Right lobe of liver (tissue), 6 donors: ENCODE measurements at regions not wholly inside any gene's neighbourhood (a gene's known extent, or its start where the extent isn't known, plus 50 kb on each side); places are given as distances from the start of the nearest gene placed in this dataset.
A peak's percentile ranks its signal among the peaks of the same experiment; 100 is the strongest.

Experiments used
- ATAC-seq, 4 donors: fragments of 200-7000 bp; cut with Tn5 transposase; one replicate each; pipeline ENCODE4 v1.9.1; 2020; ENCODE audit warnings: mild to moderate bottlenecking in 4 of 4, moderate library complexity in 4 of 4
- DNase-seq, 3 donors: peaks; one replicate each; pipeline ENCODE4 v3.0.0-alpha.2; 2020
- H3K27ac ChIP-seq, 3 donors: fragments of 200-600 bp; one replicate each; pipeline ENCODE4 v1.8.0; 2022
- H3K27me3 ChIP-seq, 2 donors: fragments of 200-600 bp; one replicate each; pipeline ENCODE4 v1.8.0; 2022
- H3K36me3 ChIP-seq, 4 donors: fragments of 200-600 bp; sonication (generic) in 1 of 4; one replicate each; pipeline versions ENCODE4 v1.5.1 to v1.8.0; 2017 to 2022; ENCODE audit warnings: control low read depth in 1 of 4
- H3K4me1 ChIP-seq, 4 donors: fragments of 200-600 bp; sonication (generic) in 1 of 4; one replicate each; pipeline versions ENCODE4 v1.5.1 to v1.8.0; 2017 to 2022; ENCODE audit warnings: control low read depth in 1 of 4
- H3K4me3 ChIP-seq, 3 donors: fragments of 200-600 bp; one replicate each; pipeline ENCODE4 v1.8.0; 2022
- H3K9me3 ChIP-seq, 4 donors: fragments of 200-600 bp; sonication (generic) in 1 of 4; one replicate each; pipeline versions ENCODE4 v1.5.1 to v1.8.0; 2017 to 2022; ENCODE audit warnings: control low read depth in 1 of 4
- POLR2A ChIP-seq: fragments of 450-650 bp; IDR thresholded peaks from one replicate; pipeline ENCODE4 v1.6.1; 2017; ENCODE audit warnings: antibody characterized with exemption, mild to moderate bottlenecking
- WGBS: methylation state at CpG from one replicate; pipeline ENCODE4 v1.1.6; 2018; ENCODE audit warnings: low coverage, low lambda C conversion rate; ENCODE audit not compliant: insufficient coverage; ENCODE audit errors: missing lambda C conversion rate; 5-methylcytosine and 5-hydroxymethylcytosine counted together
- intact Hi-C, 2 donors: fragments of 100-400 bp; cut with DNase I; formaldehyde crosslinking; loops; one replicate each; pipeline versions ENCODE4 v1.11.2 to v1.14.1; 2022
- TF ChIP-seq, protein P1 (sequence below), 4 donors: fragments of 200-600 bp in 3 of 4; fragments of 450-650 bp in 1 of 4; IDR thresholded peaks; one replicate each; pipeline versions ENCODE4 v1.5.1 to v1.8.0; 2016 to 2022; ENCODE audit warnings: antibody characterized with exemption in 4 of 4, mild to moderate bottlenecking in 2 of 4
- donor health status: DM: no; HTN: yes; CAD: no.
- donor health status: DM: no; HTN: no; CAD: no.
- donor health status: DM: no; HTN: no; CAD: no.
- donor health status: DM: no; HTN: yes; CAD: no.
- donor health status: DM: no; HTN: yes; CAD: no.

DNA sequence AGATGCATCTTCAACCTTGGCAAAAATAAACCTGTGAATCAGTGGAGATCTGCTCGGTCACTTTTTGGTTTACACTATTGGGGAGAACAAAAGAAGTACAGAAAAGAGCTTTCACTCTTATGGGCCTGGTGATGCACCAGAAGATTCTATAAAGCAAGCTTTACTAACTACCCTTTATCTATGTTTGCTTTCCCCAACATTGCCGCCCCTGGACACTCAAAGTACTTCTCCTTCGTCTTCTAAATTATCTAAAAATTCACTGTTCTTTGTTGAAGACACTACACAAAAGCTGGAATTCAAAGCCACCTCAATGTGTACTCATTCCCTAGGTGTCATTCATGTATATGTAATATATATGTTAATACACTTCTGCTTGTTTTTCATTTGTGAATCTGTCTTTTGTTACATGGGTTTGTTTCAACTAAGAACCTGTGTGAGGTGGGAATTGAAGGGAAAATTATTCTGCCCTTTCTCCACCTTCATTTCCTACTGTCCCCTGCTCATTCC is 97.9 kb upstream of the BTN3A2 start:
- no peak overlapping the region for H3K27ac ChIP-seq
- H3K4me1 ChIP-seq: no peaks in the 10 kb centered on the region
- no peaks in the 10 kb centered on the region for H3K9me3 ChIP-seq
- intact Hi-C loops: no loop called here
- no peaks in the 10 kb centered on the region for H3K36me3 ChIP-seq
- H3K27me3 ChIP-seq: peaks cover 0 to 19% of the 10 kb centered on the region in 2 donors
- ATAC-seq (no peak), DNase-seq (no peak)
- TF ChIP-seq, protein P1, sequence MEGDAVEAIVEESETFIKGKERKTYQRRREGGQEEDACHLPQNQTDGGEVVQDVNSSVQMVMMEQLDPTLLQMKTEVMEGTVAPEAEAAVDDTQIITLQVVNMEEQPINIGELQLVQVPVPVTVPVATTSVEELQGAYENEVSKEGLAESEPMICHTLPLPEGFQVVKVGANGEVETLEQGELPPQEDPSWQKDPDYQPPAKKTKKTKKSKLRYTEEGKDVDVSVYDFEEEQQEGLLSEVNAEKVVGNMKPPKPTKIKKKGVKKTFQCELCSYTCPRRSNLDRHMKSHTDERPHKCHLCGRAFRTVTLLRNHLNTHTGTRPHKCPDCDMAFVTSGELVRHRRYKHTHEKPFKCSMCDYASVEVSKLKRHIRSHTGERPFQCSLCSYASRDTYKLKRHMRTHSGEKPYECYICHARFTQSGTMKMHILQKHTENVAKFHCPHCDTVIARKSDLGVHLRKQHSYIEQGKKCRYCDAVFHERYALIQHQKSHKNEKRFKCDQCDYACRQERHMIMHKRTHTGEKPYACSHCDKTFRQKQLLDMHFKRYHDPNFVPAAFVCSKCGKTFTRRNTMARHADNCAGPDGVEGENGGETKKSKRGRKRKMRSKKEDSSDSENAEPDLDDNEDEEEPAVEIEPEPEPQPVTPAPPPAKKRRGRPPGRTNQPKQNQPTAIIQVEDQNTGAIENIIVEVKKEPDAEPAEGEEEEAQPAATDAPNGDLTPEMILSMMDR (IDR thresholded peaks at IDR 0.05): no peak
- TF ChIP-seq POLR2A: no peak
- H3K4me3 ChIP-seq: no peak overlapping the region
- 79% methylated on average over 3 of the region's 3 CpGs for WGBS

DNA sequence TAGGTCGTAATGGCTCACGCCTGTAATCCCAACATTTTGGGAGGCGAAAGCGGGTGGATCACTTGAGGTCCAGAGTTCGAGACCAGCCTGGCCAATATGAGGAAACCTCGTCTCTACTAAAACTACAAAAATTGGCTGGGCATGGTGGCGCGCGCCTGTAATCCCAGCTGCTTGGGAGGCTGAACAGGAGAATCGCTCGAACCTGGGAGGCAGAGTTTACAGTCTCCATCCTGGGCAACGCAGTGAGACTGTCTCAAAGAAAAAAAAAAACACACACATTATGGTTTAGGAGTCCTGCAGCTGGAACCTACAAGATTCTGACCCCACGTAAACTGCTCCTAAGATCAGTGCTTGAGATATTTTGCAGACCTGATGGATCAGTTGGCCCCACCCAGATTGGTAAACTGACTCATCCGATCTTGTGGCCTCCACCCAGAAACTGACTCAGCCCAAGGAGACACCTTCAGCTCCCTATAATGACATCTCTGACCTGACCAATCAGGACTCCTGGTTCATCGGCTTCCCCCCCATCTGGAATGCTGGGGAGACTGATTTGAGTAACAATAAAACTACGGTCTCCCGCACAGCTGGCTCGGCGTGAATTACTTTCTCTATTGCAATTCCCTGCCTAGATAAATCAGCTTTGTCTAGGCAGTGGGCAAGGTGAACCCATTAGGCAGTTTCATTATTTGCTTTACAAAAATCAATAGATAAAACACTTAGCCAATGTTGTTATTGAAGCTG is 96.2 kb upstream of the BTN3A2 start:
- H3K36me3 ChIP-seq: no peaks in the 10 kb centered on the region
- TF ChIP-seq, protein P1 (IDR thresholded peaks at IDR 0.05): no peak
- no peak for TF ChIP-seq POLR2A
- H3K27ac ChIP-seq: no peak overlapping the region
- ATAC-seq (peak in 2 of 4 donors; percentile 17 to 33), DNase-seq (no peak)
- intact Hi-C loops: no loop called here
- no peaks in the 10 kb centered on the region for H3K9me3 ChIP-seq
- 74% methylated on average over 19 of the region's 19 CpGs for WGBS
- no peaks in the 10 kb centered on the region for H3K4me1 ChIP-seq
- no peak overlapping the region for H3K4me3 ChIP-seq
- peaks cover 0 to 33% of the 10 kb centered on the region in 2 donors for H3K27me3 ChIP-seq

DNA sequence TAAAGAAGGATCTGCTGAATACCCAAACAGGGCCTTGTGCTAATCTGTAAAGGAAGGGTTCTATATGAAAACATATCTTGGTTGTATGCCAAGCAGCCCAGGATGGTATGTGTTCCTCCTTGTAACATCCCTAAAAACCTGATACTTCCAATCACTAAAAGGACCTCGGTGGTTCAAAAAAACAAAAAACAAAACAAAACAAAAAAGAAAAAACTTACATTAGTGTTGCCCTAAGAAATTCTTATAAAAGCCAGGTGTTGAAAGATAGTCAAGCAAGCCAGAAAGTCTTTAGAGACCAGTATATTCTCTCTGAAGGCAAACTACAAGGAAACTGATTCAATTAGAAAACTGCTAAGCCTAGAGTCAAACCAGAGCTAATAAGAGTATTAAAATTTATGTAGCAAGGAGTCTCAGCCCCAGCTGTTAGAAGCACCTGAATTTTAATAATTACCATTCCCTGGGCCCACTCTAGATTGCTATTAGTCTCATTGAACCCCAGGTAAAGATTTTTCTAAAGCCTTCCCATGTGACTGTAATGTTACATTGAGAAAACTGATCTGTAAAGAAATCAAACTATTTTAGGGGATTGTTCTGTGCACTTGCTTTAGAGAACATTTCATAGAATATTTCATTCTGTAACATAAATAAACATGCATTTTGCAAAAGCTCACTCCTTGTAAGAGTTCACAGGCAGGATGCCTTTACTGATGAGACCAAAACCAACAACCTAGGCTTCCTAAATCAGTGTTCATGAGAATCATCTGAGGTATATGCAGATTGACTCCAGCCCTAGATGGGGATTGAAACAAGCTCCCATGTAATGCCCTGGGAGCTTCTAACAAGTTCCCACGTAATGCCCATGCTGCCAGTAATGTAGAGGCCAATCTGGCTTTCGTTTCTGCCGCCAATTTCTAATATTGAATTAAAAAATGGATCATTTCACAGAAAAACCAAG is 95.2 kb upstream of the BTN3A2 start:
- intact Hi-C loops: no loop called here

DNA sequence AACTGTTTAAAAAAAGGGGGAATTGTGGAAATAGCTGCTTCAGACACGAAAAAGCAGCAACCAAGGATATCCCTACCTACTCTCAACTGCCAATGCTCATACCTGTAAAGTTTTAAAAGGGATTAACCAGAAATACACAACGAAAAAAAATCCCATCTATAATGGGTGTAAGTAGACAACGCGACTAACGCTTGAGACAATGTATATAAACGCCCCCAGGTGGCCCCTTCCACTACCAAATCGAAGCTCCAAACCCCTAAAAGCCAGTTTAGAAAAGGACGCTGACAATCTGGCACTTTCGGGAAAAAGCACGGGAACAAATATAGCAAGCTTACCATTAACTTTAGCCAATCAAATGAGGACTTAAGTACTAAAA is 94.5 kb upstream of the BTN3A2 start:
- ATAC-seq (no peak), DNase-seq (no peak)
- Histone ChIP-seq H3K27me3 (peaks cover 0 to 40% of the 10 kb centered on the region in 2 donors), H3K4me3 (no peak overlapping the region), H3K4me1 (no peaks in the 10 kb centered on the region), H3K27ac (no peak overlapping the region), H3K36me3 (no peaks in the 10 kb centered on the region), H3K9me3 (no peaks in the 10 kb centered on the region)
- TF ChIP-seq, protein P1 (IDR thresholded peaks at IDR 0.05): no peak
- no peak for TF ChIP-seq POLR2A
- intact Hi-C loops: no loop called here
- 26% methylated on average over 10 of the region's 10 CpGs for WGBS

More for the DNA sequence above, 95.2 kb upstream of the BTN3A2 start:
- Histone ChIP-seq H3K4me1 (no peaks in the 10 kb centered on the region), H3K27me3 (peaks cover 0 to 40% of the 10 kb centered on the region in 2 donors), H3K27ac (no peak overlapping the region), H3K4me3 (no peak overlapping the region), H3K36me3 (no peaks in the 10 kb centered on the region), H3K9me3 (no peaks in the 10 kb centered on the region)
- TF ChIP-seq, protein P1 (IDR thresholded peaks at IDR 0.05): no peak
- no peak for TF ChIP-seq POLR2A
- 54% methylated on average over 4 of the region's 4 CpGs for WGBS
- no peak for ATAC-seq
- DNase-seq: no peak
